ENCODE measurements at regions not wholly inside any gene's neighbourhood (a gene's known extent, or its start where the extent isn't known, plus 50 kb on each side); places are given as distances from the start of the nearest gene placed in this dataset.

- peaks cover 2% of the 10 kb centered on the region for H3K9me3 Mint-ChIP-seq
- no peak overlapping the region for H3K27ac Mint-ChIP-seq
- H3K27me3 Mint-ChIP-seq: peaks cover 1% of the 10 kb centered on the region
- ATAC-seq (ENCODE audit: low read depth): no peak
- no peak for DNase-seq
- H3K4me1 Mint-ChIP-seq: peaks cover 2% of the 10 kb centered on the region
- H3K4me3 Mint-ChIP-seq: no peak overlapping the region
- H3K36me3 Mint-ChIP-seq: peaks cover 1% of the 10 kb centered on the region
- POLR2A ChIA-PET: no interaction called here
Measured at GRCh38 chrX:39509157-39509556, 588.6 kb downstream of the BCOR start.

- Mint-ChIP-seq H3K27me3 (peaks cover 1% of the 10 kb centered on the region), H3K27ac (no peak overlapping the region), H3K9me3 (peaks cover 2% of the 10 kb centered on the region), H3K4me3 (no peak overlapping the region), H3K4me1 (no peaks in the 10 kb centered on the region), H3K36me3 (peaks cover 1% of the 10 kb centered on the region)
- POLR2A ChIA-PET: no interaction called here
- ATAC-seq (ENCODE audit: low read depth) (no peak), DNase-seq (no peak)
Measured at GRCh38 chrX:39513836-39514235, 583.9 kb downstream of the BCOR start.

- peaks cover 1% of the 10 kb centered on the region for H3K36me3 Mint-ChIP-seq
- peaks cover 2% of the 10 kb centered on the region for H3K9me3 Mint-ChIP-seq
- DNase-seq: no peak
- H3K4me3 Mint-ChIP-seq: no peak overlapping the region
- no peaks in the 10 kb centered on the region for H3K4me1 Mint-ChIP-seq
- POLR2A ChIA-PET: no interaction called here
- ATAC-seq (ENCODE audit: low read depth): no peak
- H3K27ac Mint-ChIP-seq: no peak overlapping the region
- H3K27me3 Mint-ChIP-seq: no peaks in the 10 kb centered on the region
Measured at GRCh38 chrX:39514801-39515200, 583.0 kb downstream of the BCOR start.

GRCh38 chrX:39516427-39516841 lies 581.3 kb downstream of the BCOR start:
- no peak overlapping the region for H3K27ac Mint-ChIP-seq
- H3K27me3 Mint-ChIP-seq: peaks cover 2% of the 10 kb centered on the region
- H3K4me3 Mint-ChIP-seq: no peak overlapping the region
- ATAC-seq (ENCODE audit: low read depth) (no peak), DNase-seq (no peak)
- H3K36me3 Mint-ChIP-seq: no peaks in the 10 kb centered on the region
- H3K9me3 Mint-ChIP-seq: peaks cover 2% of the 10 kb centered on the region
- POLR2A ChIA-PET: interaction anchor here (0.8 kb wide), 1 partner anchor 717 kb away, joined by 3 read pairs; no protein-coding TSS in a partner anchor
- H3K4me1 Mint-ChIP-seq: no peaks in the 10 kb centered on the region

DNA sequence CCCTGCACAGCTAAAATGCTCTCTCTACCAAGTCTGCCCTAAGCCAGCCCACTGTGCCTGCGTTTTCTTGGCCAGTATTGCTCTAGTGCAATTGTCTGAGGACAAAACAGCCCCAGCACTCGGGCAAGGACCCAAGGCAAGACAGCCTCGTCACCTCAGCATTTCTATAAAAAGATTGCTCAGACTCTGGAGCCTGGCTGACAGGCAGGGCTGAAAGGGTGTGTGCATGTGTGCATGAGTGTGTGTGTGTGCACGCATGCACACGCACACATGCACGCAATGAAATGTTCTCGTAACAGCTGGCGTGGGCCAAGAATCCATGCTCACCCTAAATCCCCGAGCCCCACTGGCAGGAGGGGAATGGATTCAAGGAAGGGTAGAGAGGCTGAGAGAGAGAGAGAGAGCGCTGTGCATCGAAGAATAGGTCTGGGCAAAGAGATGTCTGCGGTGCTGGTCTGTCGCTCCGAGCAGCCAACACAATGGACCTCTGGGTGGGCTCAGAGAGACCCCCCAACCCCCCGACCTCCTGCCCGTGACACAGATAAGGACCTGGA lies 579.2 kb downstream of the BCOR start:
- DNase-seq (no peak), ATAC-seq (ENCODE audit: low read depth) (no peak)
- no peak overlapping the region for H3K4me3 Mint-ChIP-seq
- H3K4me1 Mint-ChIP-seq: no peaks in the 10 kb centered on the region
- H3K27ac Mint-ChIP-seq: no peak overlapping the region
- no peaks in the 10 kb centered on the region for H3K36me3 Mint-ChIP-seq
- H3K27me3 Mint-ChIP-seq: peaks cover 2% of the 10 kb centered on the region
- no peaks in the 10 kb centered on the region for H3K9me3 Mint-ChIP-seq
- POLR2A ChIA-PET: no interaction called here

DNA sequence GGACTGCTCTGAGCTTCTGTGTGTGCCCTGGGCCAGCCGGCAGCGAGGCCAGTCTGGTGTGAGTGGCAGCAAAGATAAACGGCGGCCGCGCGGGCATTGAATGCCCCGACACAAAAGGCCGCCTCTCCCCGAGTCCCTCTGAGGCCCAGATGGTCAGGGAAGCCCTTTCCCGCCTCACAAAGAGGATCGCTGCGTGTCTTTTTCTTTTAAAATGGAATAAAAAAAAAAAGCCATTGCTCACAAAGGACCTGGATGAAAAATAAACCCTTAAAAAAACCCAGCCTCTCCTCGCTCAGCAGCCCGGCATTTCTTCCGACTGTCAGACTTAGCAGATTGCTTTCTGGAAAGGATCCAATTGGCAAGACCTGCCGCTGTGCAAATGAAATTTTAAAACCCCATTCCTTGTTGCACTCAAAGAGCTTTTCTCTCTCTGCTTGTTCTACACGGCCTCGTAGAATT lies 578.7 kb downstream of the BCOR start:
- no peak overlapping the region for H3K4me3 Mint-ChIP-seq
- H3K27ac Mint-ChIP-seq: no peak overlapping the region
- DNase-seq (no peak), ATAC-seq (ENCODE audit: low read depth) (no peak)
- peaks cover 2% of the 10 kb centered on the region for H3K27me3 Mint-ChIP-seq
- H3K4me1 Mint-ChIP-seq: no peaks in the 10 kb centered on the region
- POLR2A ChIA-PET: no interaction called here
- H3K36me3 Mint-ChIP-seq: no peaks in the 10 kb centered on the region
- H3K9me3 Mint-ChIP-seq: no peaks in the 10 kb centered on the region

GRCh38 chrX:39519566-39520301 lies 578.0 kb downstream of the BCOR start:
- no peak overlapping the region for H3K4me3 Mint-ChIP-seq
- ATAC-seq (ENCODE audit: low read depth): no peak
- POLR2A ChIA-PET: no interaction called here
- H3K9me3 Mint-ChIP-seq: no peaks in the 10 kb centered on the region
- H3K4me1 Mint-ChIP-seq: no peaks in the 10 kb centered on the region
- peaks cover 2% of the 10 kb centered on the region for H3K27me3 Mint-ChIP-seq
- DNase-seq: no peak
- no peak overlapping the region for H3K27ac Mint-ChIP-seq
- no peaks in the 10 kb centered on the region for H3K36me3 Mint-ChIP-seq

GRCh38 chrX:39525758-39526157 lies 572.0 kb downstream of the BCOR start:
- Mint-ChIP-seq H3K4me3 (no peak overlapping the region), H3K27me3 (no peaks in the 10 kb centered on the region), H3K36me3 (no peaks in the 10 kb centered on the region), H3K4me1 (no peaks in the 10 kb centered on the region), H3K27ac (no peak overlapping the region), H3K9me3 (no peaks in the 10 kb centered on the region)
- POLR2A ChIA-PET: no interaction called here
- DNase-seq (no peak), ATAC-seq (ENCODE audit: low read depth) (no peak)

DNA sequence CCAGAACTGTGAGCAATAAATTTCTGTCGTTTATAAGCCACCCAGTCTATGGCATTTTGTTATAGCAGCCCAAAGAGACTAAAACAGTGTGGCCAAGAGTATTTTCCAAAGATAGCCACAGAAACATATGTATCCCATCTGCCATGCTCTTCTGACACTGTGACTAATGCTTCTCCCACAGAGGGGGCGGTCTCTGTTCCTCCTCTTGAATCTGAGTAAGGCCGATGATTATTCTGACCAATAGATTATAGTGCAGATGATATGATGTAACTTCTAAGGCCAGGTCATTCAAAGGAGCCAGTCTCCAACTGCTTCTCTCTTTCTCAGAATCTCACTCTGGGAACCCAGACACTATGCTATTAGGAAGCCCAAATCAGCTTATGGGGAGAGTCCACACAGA lies 570.7 kb downstream of the BCOR start:
- Mint-ChIP-seq H3K27ac (no peak overlapping the region), H3K9me3 (no peaks in the 10 kb centered on the region), H3K4me3 (no peak overlapping the region), H3K4me1 (no peaks in the 10 kb centered on the region), H3K27me3 (no peaks in the 10 kb centered on the region), H3K36me3 (no peaks in the 10 kb centered on the region)
- ATAC-seq (ENCODE audit: low read depth) (no peak), DNase-seq (no peak)
- POLR2A ChIA-PET: no interaction called here

- no peaks in the 10 kb centered on the region for H3K36me3 Mint-ChIP-seq
- no peak overlapping the region for H3K4me3 Mint-ChIP-seq
- POLR2A ChIA-PET: no interaction called here
- H3K9me3 Mint-ChIP-seq: no peaks in the 10 kb centered on the region
- no peaks in the 10 kb centered on the region for H3K4me1 Mint-ChIP-seq
- ATAC-seq (ENCODE audit: low read depth) (no peak), DNase-seq (no peak)
- H3K27me3 Mint-ChIP-seq: no peaks in the 10 kb centered on the region
- H3K27ac Mint-ChIP-seq: no peak overlapping the region
Measured at GRCh38 chrX:39528161-39528916, 569.4 kb downstream of the BCOR start.

- Mint-ChIP-seq H3K27me3 (no peaks in the 10 kb centered on the region), H3K27ac (no peak overlapping the region), H3K36me3 (no peaks in the 10 kb centered on the region), H3K4me3 (no peak overlapping the region), H3K9me3 (no peaks in the 10 kb centered on the region), H3K4me1 (no peaks in the 10 kb centered on the region)
- no peak for DNase-seq
- POLR2A ChIA-PET: no interaction called here
- ATAC-seq (ENCODE audit: low read depth): no peak
Measured at GRCh38 chrX:39532761-39533160, 565.0 kb downstream of the BCOR start.

GRCh38 chrX:39534949-39535348 lies 562.8 kb downstream of the BCOR start:
- H3K36me3 Mint-ChIP-seq: no peaks in the 10 kb centered on the region
- ATAC-seq (ENCODE audit: low read depth) (no peak), DNase-seq (no peak)
- no peak overlapping the region for H3K4me3 Mint-ChIP-seq
- H3K27ac Mint-ChIP-seq: no peak overlapping the region
- no peaks in the 10 kb centered on the region for H3K27me3 Mint-ChIP-seq
- no peaks in the 10 kb centered on the region for H3K4me1 Mint-ChIP-seq
- H3K9me3 Mint-ChIP-seq: peaks cover 1% of the 10 kb centered on the region
- POLR2A ChIA-PET: no interaction called here

- Mint-ChIP-seq H3K4me1 (no peaks in the 10 kb centered on the region), H3K36me3 (no peaks in the 10 kb centered on the region), H3K4me3 (no peak overlapping the region), H3K9me3 (peaks cover 1% of the 10 kb centered on the region), H3K27ac (no peak overlapping the region), H3K27me3 (no peaks in the 10 kb centered on the region)
- DNase-seq (no peak), ATAC-seq (ENCODE audit: low read depth) (no peak)
- POLR2A ChIA-PET: no interaction called here
Measured at GRCh38 chrX:39536211-39536610, 561.5 kb downstream of the BCOR start.

GRCh38 chrX:39541881-39542280 lies 555.9 kb downstream of the BCOR start:
- H3K4me1 Mint-ChIP-seq: no peaks in the 10 kb centered on the region
- peaks cover 4% of the 10 kb centered on the region for H3K9me3 Mint-ChIP-seq
- H3K36me3 Mint-ChIP-seq: peaks cover 4% of the 10 kb centered on the region
- DNase-seq (no peak), ATAC-seq (ENCODE audit: low read depth) (no peak)
- POLR2A ChIA-PET: no interaction called here
- H3K27ac Mint-ChIP-seq: no peak overlapping the region
- no peaks in the 10 kb centered on the region for H3K27me3 Mint-ChIP-seq
- no peak overlapping the region for H3K4me3 Mint-ChIP-seq
